ENCODE measurements at regions not wholly inside any gene's neighbourhood (a gene's known extent, or its start where the extent isn't known, plus 50 kb on each side); places are given as distances from the start of the nearest gene placed in this dataset.

GRCh38 chr5:113663879-113664541 lies 150.5 kb downstream of the YTHDC2 start:
- H3K9me3 Mint-ChIP-seq (ENCODE audit: unreplicated experiment): peaks cover 8% of the 10 kb centered on the region

GRCh38 chr5:113673041-113673440 lies 159.5 kb downstream of the YTHDC2 start:
- H3K36me3 Mint-ChIP-seq (ENCODE audit: insufficient read depth, unreplicated experiment): no peaks in the 10 kb centered on the region
- H3K4me3 Mint-ChIP-seq (ENCODE audit: unreplicated experiment): no peak overlapping the region
- no peak for TF ChIP-seq CTCF (IDR thresholded peaks at IDR 0.05; ENCODE audit: unreplicated experiment)
- intact Hi-C loops (cut with micrococcal nuclease): no loop called here
- no TSS peak for BruUV-seq (replicated peaks)
- H3K4me1 Mint-ChIP-seq (ENCODE audit: insufficient read depth, unreplicated experiment): no peaks in the 10 kb centered on the region
- POLR2A ChIA-PET: no interaction called here
- DNase-seq (ENCODE audit: unreplicated experiment): no peak
- no peaks in the 10 kb centered on the region for H3K9me3 Mint-ChIP-seq (ENCODE audit: unreplicated experiment)
- CTCF ChIA-PET: interaction anchor here (0.7 to 0.8 kb wide), 2 partner anchors 69 to 776 kb away, joined by 3 read pairs; no protein-coding TSS in a partner anchor
- H3K27ac Mint-ChIP-seq (ENCODE audit: low read depth, unreplicated experiment): no peak overlapping the region
- peaks cover 13% of the 10 kb centered on the region for H3K27me3 Mint-ChIP-seq (ENCODE audit: insufficient read depth, unreplicated experiment)

More at GRCh38 chr5:113663879-113664541, 150.5 kb downstream of the YTHDC2 start:
- H3K27ac Mint-ChIP-seq (ENCODE audit: low read depth, unreplicated experiment): no peak overlapping the region
- intact Hi-C loops (cut with micrococcal nuclease): loop anchor here (1.0 kb wide), 1 partner anchor 52 kb away; no protein-coding TSS in a partner anchor
- peaks cover 76% of the 10 kb centered on the region for H3K27me3 Mint-ChIP-seq (ENCODE audit: insufficient read depth, unreplicated experiment)
- H3K4me1 Mint-ChIP-seq (ENCODE audit: insufficient read depth, unreplicated experiment): peaks cover 5% of the 10 kb centered on the region
- BruUV-seq (replicated peaks): no TSS peak
- H3K36me3 Mint-ChIP-seq (ENCODE audit: insufficient read depth, unreplicated experiment): peaks cover 7% of the 10 kb centered on the region
- H3K4me3 Mint-ChIP-seq (ENCODE audit: unreplicated experiment): no peak overlapping the region
- peak; percentile 79 for DNase-seq (ENCODE audit: unreplicated experiment)
- peak; percentile 31 for TF ChIP-seq CTCF (IDR thresholded peaks at IDR 0.05; ENCODE audit: unreplicated experiment)
- ChIA-PET POLR2A (no interaction called here), CTCF (interaction anchor here (0.6 to 2.1 kb wide), 8 partner anchors 16 to 1469 kb away, joined by 3 to 9 read pairs (median 4); no protein-coding TSS in a partner anchor)

DNA sequence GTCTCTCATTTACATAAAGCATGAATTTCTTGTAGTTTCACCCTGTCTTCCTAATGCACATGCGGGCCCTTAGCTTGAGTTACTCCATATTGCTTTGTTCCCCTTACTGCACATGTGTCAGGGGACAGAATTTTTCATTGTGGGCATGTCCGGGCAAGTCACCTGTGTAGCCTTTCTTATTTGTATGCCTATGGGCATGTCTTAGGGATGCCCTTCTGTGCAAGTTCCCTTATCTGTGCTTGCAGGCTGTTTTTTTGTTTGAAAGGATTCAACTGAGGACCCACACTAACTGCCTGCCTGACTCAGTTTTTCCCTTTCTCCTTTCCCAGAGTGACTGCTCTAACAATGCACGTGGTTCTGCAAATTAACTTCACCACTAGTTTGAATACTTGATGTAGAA lies 161.7 kb downstream of the YTHDC2 start:
- DNase-seq (ENCODE audit: unreplicated experiment): no peak
- ChIA-PET CTCF (interaction anchor here (0.6 to 12.7 kb wide), 4 partner anchors 10 to 774 kb away, joined by 3 to 151 read pairs (median 4); no protein-coding TSS in a partner anchor), POLR2A (no interaction called here)
- Mint-ChIP-seq H3K4me1 (ENCODE audit: insufficient read depth, unreplicated experiment) (no peaks in the 10 kb centered on the region), H3K36me3 (ENCODE audit: insufficient read depth, unreplicated experiment) (no peaks in the 10 kb centered on the region), H3K27ac (ENCODE audit: low read depth, unreplicated experiment) (no peak overlapping the region), H3K9me3 (ENCODE audit: unreplicated experiment) (no peaks in the 10 kb centered on the region), H3K27me3 (ENCODE audit: insufficient read depth, unreplicated experiment) (no peaks in the 10 kb centered on the region), H3K4me3 (ENCODE audit: unreplicated experiment) (no peak overlapping the region)
- TF ChIP-seq CTCF (IDR thresholded peaks at IDR 0.05; ENCODE audit: unreplicated experiment): no peak
- intact Hi-C loops (cut with micrococcal nuclease): loop anchor here (5.0 kb wide), 2 partner anchors 682 to 1392 kb away; no protein-coding TSS in a partner anchor
- BruUV-seq (replicated peaks): no TSS peak

- BruUV-seq (replicated peaks): no TSS peak
- Mint-ChIP-seq H3K27me3 (ENCODE audit: insufficient read depth, unreplicated experiment) (no peaks in the 10 kb centered on the region), H3K9me3 (ENCODE audit: unreplicated experiment) (no peaks in the 10 kb centered on the region), H3K4me3 (ENCODE audit: unreplicated experiment) (no peak overlapping the region), H3K4me1 (ENCODE audit: insufficient read depth, unreplicated experiment) (no peaks in the 10 kb centered on the region), H3K36me3 (ENCODE audit: insufficient read depth, unreplicated experiment) (no peaks in the 10 kb centered on the region), H3K27ac (ENCODE audit: low read depth, unreplicated experiment) (no peak overlapping the region)
- POLR2A ChIA-PET: no interaction called here
- CTCF ChIA-PET: interaction anchor here (0.6 to 12.7 kb wide), 13 partner anchors 9 to 1391 kb away, joined by 3 to 151 read pairs (median 4); no protein-coding TSS in a partner anchor
- TF ChIP-seq CTCF (IDR thresholded peaks at IDR 0.05; ENCODE audit: unreplicated experiment): no peak
- intact Hi-C loops (cut with micrococcal nuclease): loop anchor here (2.0 to 5.0 kb wide), 3 partner anchors 679 to 1389 kb away; no protein-coding TSS in a partner anchor
- no peak for DNase-seq (ENCODE audit: unreplicated experiment)
These were observed 164.7 kb downstream of the YTHDC2 start for GRCh38 chr5:113678202-113678601.
